ENCODE measurements at regions not wholly inside any gene's neighbourhood (a gene's known extent, or its start where the extent isn't known, plus 50 kb on each side); places are given as distances from the start of the nearest gene placed in this dataset.

DNA sequence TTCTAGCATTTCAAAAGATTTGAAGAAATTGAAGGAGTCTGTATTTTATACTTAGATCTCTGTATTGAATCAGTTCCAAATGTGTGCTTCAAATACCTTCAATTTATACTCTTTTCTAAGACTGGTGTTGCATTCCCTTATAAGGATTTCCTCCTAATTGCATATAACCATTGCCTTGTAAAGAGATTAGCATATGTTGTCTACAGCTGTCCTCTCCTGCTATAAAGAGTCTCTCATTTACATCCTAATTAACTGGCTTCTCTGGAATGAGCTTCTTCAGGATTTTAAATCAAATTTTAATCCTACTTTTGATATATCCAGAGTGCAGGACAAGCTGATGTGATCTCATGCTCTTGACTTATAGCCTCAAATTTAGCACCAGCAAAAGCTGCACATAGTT, 957.3 kb downstream of the XPNPEP1 start:
- TF ChIP-seq EZH2 (IDR thresholded peaks at IDR 0.05; ENCODE audit: borderline replicate concordance, insufficient read depth, low read depth, low read length, poor library complexity, severe bottlenecking): no peak
- H3K27me3 ChIP-seq (replicated peaks in 1 of 4; ENCODE audit: control extremely low read depth in 1 of 4, control insufficient read depth in 3 of 4, insufficient read depth in 4 of 4, low read length in 3 of 4): no peaks in the 10 kb centered on the region
- no peaks in the 10 kb centered on the region for H3K27me3 Mint-ChIP-seq
- ChIA-PET POLR2A (no interaction called here), CTCF (no interaction called here)
- H3K9me3 Mint-ChIP-seq (ENCODE audit: insufficient read depth): peaks cover 5% of the 10 kb centered on the region
- H3K27ac ChIP-seq (ENCODE audit: low read length in 2 of 2): no peak overlapping the region
- no peak overlapping the region for H3K4me3 Mint-ChIP-seq
- no peaks in the 10 kb centered on the region for H3K79me2 ChIP-seq (ENCODE audit: control insufficient read depth, insufficient read depth, low read length)
- ATAC-seq (ENCODE audit: low read depth) (no peak), DNase-seq (no peak)
- H3K36me3 ChIP-seq (replicated peaks in 1 of 2; ENCODE audit: control extremely low read depth in 1 of 2, control insufficient read depth in 1 of 2, extremely low read depth in 1 of 2, insufficient read depth in 2 of 2, low read length in 1 of 2): no peaks in the 10 kb centered on the region
- H2AFZ ChIP-seq (ENCODE audit: insufficient read depth, low read depth, low read length, poor library complexity, severe bottlenecking): no peak overlapping the region
- H3K9ac ChIP-seq (ENCODE audit: low read length): no peak overlapping the region
- intact Hi-C loops (cut with micrococcal nuclease): no loop called here
- H3K9me3 ChIP-seq (ENCODE audit: control extremely low read depth in 1 of 3, control insufficient read depth in 2 of 3, insufficient read depth in 1 of 3, low read length in 2 of 3): no peaks in the 10 kb centered on the region
- H4K20me1 ChIP-seq (ENCODE audit: control insufficient read depth, insufficient read depth, low read length, poor library complexity, severe bottlenecking): no peaks in the 10 kb centered on the region
- H3K4me3 ChIP-seq (ENCODE audit: control extremely low read depth in 1 of 5, extremely low read depth in 1 of 5, insufficient read depth in 1 of 5, low read depth in 2 of 5, low read length in 4 of 5): no peak overlapping the region
- H3K4me1 ChIP-seq (ENCODE audit: control insufficient read depth in 2 of 2, insufficient read depth in 2 of 2, low read length in 2 of 2): no peaks in the 10 kb centered on the region
- no peak overlapping the region for H3K27ac Mint-ChIP-seq
- no peaks in the 10 kb centered on the region for H3K4me1 Mint-ChIP-seq
- H3K4me2 ChIP-seq (replicated peaks; ENCODE audit: low read depth, low read length, poor library complexity, severe bottlenecking): no peak overlapping the region

DNA sequence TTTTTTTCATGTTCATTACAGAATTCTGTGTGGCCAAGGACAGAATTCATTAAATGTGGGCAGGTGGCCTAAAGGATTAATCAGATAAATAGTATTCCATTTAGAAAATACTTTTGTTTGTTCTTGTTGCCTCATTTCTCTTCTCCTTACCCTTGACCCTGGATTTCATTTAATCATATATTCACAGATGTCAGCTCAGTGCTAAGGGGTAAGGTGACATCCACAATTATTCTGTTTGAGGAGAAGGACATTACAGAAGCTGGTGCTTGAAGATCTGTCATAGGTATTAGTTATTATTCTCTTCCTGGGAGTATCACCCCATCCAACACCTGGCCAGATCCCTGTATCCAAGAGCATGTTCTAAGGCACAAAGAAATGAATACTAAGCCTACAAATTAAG, 961.1 kb downstream of the XPNPEP1 start:
- Histone ChIP-seq H3K9ac (ENCODE audit: low read length) (no peak overlapping the region), H3K4me2 (replicated peaks; ENCODE audit: low read depth, low read length, poor library complexity, severe bottlenecking) (no peak overlapping the region), H3K36me3 (replicated peaks in 1 of 2; ENCODE audit: control extremely low read depth in 1 of 2, control insufficient read depth in 1 of 2, extremely low read depth in 1 of 2, insufficient read depth in 2 of 2, low read length in 1 of 2) (no peaks in the 10 kb centered on the region), H4K20me1 (ENCODE audit: control insufficient read depth, insufficient read depth, low read length, poor library complexity, severe bottlenecking) (no peaks in the 10 kb centered on the region), H3K4me1 (ENCODE audit: control insufficient read depth in 2 of 2, insufficient read depth in 2 of 2, low read length in 2 of 2) (no peaks in the 10 kb centered on the region), H3K9me3 (ENCODE audit: control extremely low read depth in 1 of 3, control insufficient read depth in 2 of 3, insufficient read depth in 1 of 3, low read length in 2 of 3) (no peaks in the 10 kb centered on the region), H3K79me2 (ENCODE audit: control insufficient read depth, insufficient read depth, low read length) (no peaks in the 10 kb centered on the region), H3K27me3 (replicated peaks in 1 of 4; ENCODE audit: control extremely low read depth in 1 of 4, control insufficient read depth in 3 of 4, insufficient read depth in 4 of 4, low read length in 3 of 4) (no peaks in the 10 kb centered on the region), H3K4me3 (ENCODE audit: control extremely low read depth in 1 of 5, extremely low read depth in 1 of 5, insufficient read depth in 1 of 5, low read depth in 2 of 5, low read length in 4 of 5) (no peak overlapping the region), H2AFZ (ENCODE audit: insufficient read depth, low read depth, low read length, poor library complexity, severe bottlenecking) (no peak overlapping the region), H3K27ac (ENCODE audit: low read length in 2 of 2) (no peak overlapping the region)
- H3K27me3 Mint-ChIP-seq: peaks cover 2% of the 10 kb centered on the region
- H3K4me1 Mint-ChIP-seq: no peaks in the 10 kb centered on the region
- no peak for TF ChIP-seq EZH2 (IDR thresholded peaks at IDR 0.05; ENCODE audit: borderline replicate concordance, insufficient read depth, low read depth, low read length, poor library complexity, severe bottlenecking)
- TF ChIP-seq, protein P1, sequence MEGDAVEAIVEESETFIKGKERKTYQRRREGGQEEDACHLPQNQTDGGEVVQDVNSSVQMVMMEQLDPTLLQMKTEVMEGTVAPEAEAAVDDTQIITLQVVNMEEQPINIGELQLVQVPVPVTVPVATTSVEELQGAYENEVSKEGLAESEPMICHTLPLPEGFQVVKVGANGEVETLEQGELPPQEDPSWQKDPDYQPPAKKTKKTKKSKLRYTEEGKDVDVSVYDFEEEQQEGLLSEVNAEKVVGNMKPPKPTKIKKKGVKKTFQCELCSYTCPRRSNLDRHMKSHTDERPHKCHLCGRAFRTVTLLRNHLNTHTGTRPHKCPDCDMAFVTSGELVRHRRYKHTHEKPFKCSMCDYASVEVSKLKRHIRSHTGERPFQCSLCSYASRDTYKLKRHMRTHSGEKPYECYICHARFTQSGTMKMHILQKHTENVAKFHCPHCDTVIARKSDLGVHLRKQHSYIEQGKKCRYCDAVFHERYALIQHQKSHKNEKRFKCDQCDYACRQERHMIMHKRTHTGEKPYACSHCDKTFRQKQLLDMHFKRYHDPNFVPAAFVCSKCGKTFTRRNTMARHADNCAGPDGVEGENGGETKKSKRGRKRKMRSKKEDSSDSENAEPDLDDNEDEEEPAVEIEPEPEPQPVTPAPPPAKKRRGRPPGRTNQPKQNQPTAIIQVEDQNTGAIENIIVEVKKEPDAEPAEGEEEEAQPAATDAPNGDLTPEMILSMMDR (IDR thresholded peaks at IDR 0.05): no peak
- no peak overlapping the region for H3K27ac Mint-ChIP-seq
- POLR2A ChIA-PET: no interaction called here
- H3K9me3 Mint-ChIP-seq (ENCODE audit: insufficient read depth): no peaks in the 10 kb centered on the region
- no peak for DNase-seq
- intact Hi-C loops (cut with micrococcal nuclease): no loop called here
- CTCF ChIA-PET: no interaction called here
- no peak overlapping the region for H3K4me3 Mint-ChIP-seq
- no peak for ATAC-seq (ENCODE audit: low read depth)

Measured in B cell (primary cell).